B cell (primary cell): ENCODE measurements at regions not wholly inside any gene's neighbourhood (a gene's known extent, or its start where the extent isn't known, plus 50 kb on each side); places are given as distances from the start of the nearest gene placed in this dataset.

Experiments used
- EZH2 ChIP-seq: IDR thresholded peaks from 2 replicates; pipeline ENCODE4 v1.6.1; 2012; ENCODE audit warnings: borderline replicate concordance, low read depth, mild to moderate bottlenecking, moderate library complexity, low read length; ENCODE audit not compliant: insufficient read depth, poor library complexity, severe bottlenecking
- TF ChIP-seq, protein P1 (sequence below): fragments of 200-600 bp; IDR thresholded peaks from one replicate; pipeline ENCODE4 v1.8.0; 2022; ENCODE audit warnings: antibody characterized with exemption, mild to moderate bottlenecking

DNA sequence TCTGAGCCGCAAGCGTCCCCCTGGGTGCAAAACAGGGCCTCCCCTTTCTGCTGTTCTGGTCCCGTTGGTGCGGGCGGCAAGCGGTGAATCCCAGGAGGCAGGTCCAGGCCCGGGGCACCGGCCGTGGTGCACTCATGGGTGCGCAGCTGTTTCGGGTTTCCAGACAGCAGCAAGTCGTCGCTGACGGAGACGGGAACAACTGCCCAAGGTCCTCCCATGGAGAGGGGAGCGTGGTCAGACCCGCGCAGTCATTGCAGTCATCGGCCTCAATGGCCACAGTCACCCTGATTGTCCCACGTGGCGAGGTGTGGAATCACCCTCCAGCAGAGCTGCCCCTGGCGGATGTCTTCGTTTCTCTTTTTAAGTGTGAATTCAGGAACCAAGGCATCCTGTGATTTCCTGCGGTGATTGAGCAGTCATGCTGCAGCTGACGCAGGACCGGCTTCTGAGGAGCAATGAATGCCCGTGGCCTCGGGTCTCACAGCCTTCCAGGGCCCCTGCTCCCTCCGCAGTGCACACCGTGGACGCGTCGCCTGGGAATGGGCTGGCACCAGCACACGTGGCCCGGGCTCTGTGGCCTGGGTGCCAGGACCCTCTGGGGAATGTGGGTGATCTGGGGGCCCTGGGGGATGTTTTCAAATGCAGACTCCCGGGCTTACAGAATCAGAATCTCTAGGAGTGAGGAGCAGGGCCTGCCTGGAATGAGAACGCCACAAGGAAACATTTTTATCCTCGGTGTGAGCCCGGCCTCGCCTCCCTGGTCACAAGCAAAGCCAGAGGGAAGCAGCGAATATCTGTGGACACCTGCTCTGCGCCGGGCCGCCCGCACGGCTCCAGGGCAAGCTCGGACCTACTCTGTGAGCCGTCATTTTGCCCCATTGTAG lies 244.2 kb upstream of the SALL3 start:
- TF ChIP-seq, protein P1, sequence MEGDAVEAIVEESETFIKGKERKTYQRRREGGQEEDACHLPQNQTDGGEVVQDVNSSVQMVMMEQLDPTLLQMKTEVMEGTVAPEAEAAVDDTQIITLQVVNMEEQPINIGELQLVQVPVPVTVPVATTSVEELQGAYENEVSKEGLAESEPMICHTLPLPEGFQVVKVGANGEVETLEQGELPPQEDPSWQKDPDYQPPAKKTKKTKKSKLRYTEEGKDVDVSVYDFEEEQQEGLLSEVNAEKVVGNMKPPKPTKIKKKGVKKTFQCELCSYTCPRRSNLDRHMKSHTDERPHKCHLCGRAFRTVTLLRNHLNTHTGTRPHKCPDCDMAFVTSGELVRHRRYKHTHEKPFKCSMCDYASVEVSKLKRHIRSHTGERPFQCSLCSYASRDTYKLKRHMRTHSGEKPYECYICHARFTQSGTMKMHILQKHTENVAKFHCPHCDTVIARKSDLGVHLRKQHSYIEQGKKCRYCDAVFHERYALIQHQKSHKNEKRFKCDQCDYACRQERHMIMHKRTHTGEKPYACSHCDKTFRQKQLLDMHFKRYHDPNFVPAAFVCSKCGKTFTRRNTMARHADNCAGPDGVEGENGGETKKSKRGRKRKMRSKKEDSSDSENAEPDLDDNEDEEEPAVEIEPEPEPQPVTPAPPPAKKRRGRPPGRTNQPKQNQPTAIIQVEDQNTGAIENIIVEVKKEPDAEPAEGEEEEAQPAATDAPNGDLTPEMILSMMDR = no peak
- TF ChIP-seq EZH2 = no peak
